ENCODE measurements at regions not wholly inside any gene's neighbourhood (a gene's known extent, or its start where the extent isn't known, plus 50 kb on each side); places are given as distances from the start of the nearest gene placed in this dataset.

- no peak overlapping the region for H3K4me3 ChIP-seq (ENCODE audit: low read length)
- no peak for DNase-seq (ENCODE audit: low read depth)
- TF ChIP-seq CTCF (conservative IDR thresholded peaks at IDR 0.05; ENCODE audit: low read depth, low read length), result no peak
Observed at GRCh38 chr13:103174966-103175365, 108.7 kb upstream of the SLC10A2 start.

GRCh38 chr13:103168901-103169508, 102.8 kb upstream of the SLC10A2 start:
- DNase-seq (ENCODE audit: low read depth), result no peak
- no peak for TF ChIP-seq CTCF (conservative IDR thresholded peaks at IDR 0.05; ENCODE audit: low read depth, low read length)
- H3K4me3 ChIP-seq (ENCODE audit: low read length), result no peak overlapping the region

GRCh38 chr13:103164251-103164650, 98.0 kb upstream of the SLC10A2 start:
- TF ChIP-seq CTCF (conservative IDR thresholded peaks at IDR 0.05; ENCODE audit: low read depth, low read length), result no peak
- H3K4me3 ChIP-seq (ENCODE audit: low read length), result no peak overlapping the region
- DNase-seq (ENCODE audit: low read depth), result no peak

- H3K4me3 ChIP-seq (ENCODE audit: low read length), result no peak overlapping the region
- no peak for TF ChIP-seq CTCF (conservative IDR thresholded peaks at IDR 0.05; ENCODE audit: low read depth, low read length)
- no peak for DNase-seq (ENCODE audit: low read depth)
Observed at GRCh38 chr13:103161476-103161875, 95.3 kb upstream of the SLC10A2 start.

GRCh38 chr13:103157434-103158145, 91.4 kb upstream of the SLC10A2 start:
- H3K4me3 ChIP-seq (ENCODE audit: low read length), result no peak overlapping the region
- TF ChIP-seq CTCF (conservative IDR thresholded peaks at IDR 0.05; ENCODE audit: low read depth, low read length), result no peak
- no peak for DNase-seq (ENCODE audit: low read depth)

- no peak overlapping the region for H3K4me3 ChIP-seq (ENCODE audit: low read length)
- DNase-seq (ENCODE audit: low read depth), result no peak
- no peak for TF ChIP-seq CTCF (conservative IDR thresholded peaks at IDR 0.05; ENCODE audit: low read depth, low read length)
Observed at GRCh38 chr13:103157016-103157415, 90.8 kb upstream of the SLC10A2 start.

Data from retinal pigment epithelial cell (primary cell).